ENCODE measurements at regions not wholly inside any gene's neighbourhood (a gene's known extent, or its start where the extent isn't known, plus 50 kb on each side); places are given as distances from the start of the nearest gene placed in this dataset.

DNA sequence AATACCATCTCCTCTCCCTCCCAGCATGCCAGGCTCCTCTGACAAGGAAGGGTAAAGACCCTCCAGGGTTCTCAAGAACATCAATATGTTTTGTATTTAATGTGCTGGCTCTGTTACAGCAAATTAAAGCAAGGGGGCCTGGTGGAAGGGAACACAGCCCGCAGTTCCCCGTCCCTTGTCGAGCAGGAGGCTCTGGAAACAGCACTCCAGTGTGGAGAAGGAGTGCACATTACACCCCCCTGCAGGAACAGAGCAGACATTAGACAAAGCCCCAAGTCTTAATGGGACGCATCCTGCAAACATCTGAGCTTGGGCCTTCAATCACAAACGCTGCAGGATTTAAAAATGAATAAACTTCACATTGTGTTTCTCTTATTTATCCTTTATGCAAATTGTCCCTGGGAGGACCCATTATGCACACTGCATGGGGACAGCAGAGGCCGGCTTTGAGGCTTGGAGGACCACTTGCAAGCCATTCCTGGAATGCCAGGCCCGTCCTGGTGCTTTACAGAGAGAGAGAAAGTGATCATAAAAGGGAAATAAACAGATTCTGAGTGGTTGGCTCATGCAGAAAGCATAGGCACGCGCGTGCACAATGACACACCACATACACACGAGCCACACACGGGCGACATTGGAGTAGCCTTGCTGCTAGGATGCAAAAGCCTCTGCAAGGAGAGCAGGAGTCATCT lies 328.7 kb downstream of the SMAD2 start:
- TF ChIP-seq TAF1 (IDR thresholded peaks at IDR 0.05; ENCODE audit: borderline replicate concordance, insufficient read depth, low read length) (no peak), SIN3A (IDR thresholded peaks at IDR 0.05; ENCODE audit: borderline replicate concordance, insufficient read depth, low read length) (no peak)
- TF ChIP-seq, protein P1, sequence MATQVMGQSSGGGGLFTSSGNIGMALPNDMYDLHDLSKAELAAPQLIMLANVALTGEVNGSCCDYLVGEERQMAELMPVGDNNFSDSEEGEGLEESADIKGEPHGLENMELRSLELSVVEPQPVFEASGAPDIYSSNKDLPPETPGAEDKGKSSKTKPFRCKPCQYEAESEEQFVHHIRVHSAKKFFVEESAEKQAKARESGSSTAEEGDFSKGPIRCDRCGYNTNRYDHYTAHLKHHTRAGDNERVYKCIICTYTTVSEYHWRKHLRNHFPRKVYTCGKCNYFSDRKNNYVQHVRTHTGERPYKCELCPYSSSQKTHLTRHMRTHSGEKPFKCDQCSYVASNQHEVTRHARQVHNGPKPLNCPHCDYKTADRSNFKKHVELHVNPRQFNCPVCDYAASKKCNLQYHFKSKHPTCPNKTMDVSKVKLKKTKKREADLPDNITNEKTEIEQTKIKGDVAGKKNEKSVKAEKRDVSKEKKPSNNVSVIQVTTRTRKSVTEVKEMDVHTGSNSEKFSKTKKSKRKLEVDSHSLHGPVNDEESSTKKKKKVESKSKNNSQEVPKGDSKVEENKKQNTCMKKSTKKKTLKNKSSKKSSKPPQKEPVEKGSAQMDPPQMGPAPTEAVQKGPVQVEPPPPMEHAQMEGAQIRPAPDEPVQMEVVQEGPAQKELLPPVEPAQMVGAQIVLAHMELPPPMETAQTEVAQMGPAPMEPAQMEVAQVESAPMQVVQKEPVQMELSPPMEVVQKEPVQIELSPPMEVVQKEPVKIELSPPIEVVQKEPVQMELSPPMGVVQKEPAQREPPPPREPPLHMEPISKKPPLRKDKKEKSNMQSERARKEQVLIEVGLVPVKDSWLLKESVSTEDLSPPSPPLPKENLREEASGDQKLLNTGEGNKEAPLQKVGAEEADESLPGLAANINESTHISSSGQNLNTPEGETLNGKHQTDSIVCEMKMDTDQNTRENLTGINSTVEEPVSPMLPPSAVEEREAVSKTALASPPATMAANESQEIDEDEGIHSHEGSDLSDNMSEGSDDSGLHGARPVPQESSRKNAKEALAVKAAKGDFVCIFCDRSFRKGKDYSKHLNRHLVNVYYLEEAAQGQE (IDR thresholded peaks at IDR 0.05; ENCODE audit: insufficient read depth in 1 of 2, low read depth in 2 of 2, low read length in 2 of 2) = no peak

Measured in PFSK-1 (cell line).